GM19455 (cell line): ENCODE measurements at regions not wholly inside any gene's neighbourhood (a gene's known extent, or its start where the extent isn't known, plus 50 kb on each side); places are given as distances from the start of the nearest gene placed in this dataset.
A peak's percentile ranks its signal among the peaks of the same experiment; 100 is the strongest.
"Not testable (repeated sequence)": the region's sequence is repeated elsewhere in the genome, so short reads cannot be mapped to it uniquely, and the experiment has no call there.

ENCODE experiments used
- ATAC-seq: cut with Tn5 transposase; IDR thresholded peaks from one replicate; pipeline ENCODE4 v1.9.1; 2021; ENCODE audit not compliant: unreplicated experiment

GRCh38 chr10:63077800-63078199, 55.3 kb upstream of the NRBF2 start:
- ATAC-seq: no peak

GRCh38 chr10:63072951-63073350, 60.2 kb upstream of the NRBF2 start:
- ATAC-seq: no peak

DNA sequence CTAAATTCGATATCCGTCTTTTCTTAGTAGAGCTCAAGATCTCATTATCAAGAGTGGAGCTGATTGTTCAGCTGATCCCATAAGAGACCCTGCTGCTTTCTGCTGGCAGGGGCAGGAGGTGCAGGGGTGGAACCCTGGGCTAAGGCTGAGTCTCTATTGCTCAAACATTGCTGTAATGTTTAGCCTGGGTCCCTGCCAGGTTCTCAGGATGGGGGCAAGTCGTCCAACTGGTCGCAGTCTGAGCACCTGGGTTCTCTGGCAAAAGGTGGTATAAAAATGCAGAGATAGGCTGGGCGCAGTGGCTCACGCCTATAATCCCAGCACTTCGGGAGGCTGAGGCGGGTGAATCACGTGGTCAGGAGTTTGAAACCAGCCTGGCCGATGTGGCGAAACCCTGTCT, 62.0 kb upstream of the NRBF2 start:
- no peak for ATAC-seq

DNA sequence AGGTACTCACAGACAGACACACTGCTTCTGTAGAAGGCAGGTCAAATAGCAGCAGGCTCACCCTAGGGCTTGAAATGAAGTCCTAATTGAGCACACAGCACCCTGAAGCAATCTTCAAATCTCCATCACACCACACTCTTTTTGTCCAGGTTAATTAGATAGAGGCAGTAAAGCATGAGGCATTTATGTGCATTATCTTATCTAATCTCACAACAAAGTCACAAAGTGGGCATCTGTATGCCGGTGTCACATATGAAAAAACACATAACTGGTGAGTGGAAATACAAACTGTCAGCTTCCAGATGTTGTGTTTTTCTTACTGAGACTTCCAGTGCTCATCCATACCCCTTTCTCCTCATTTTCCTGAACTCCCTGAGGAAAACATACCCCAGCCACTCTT, 63.8 kb upstream of the NRBF2 start:
- no peak for ATAC-seq

- ATAC-seq: peak; percentile 77
Observed at GRCh38 chr10:63068246-63068645, 64.9 kb upstream of the NRBF2 start.

- no peak for ATAC-seq
Observed at GRCh38 chr10:63066606-63067005, 66.5 kb upstream of the NRBF2 start.

DNA sequence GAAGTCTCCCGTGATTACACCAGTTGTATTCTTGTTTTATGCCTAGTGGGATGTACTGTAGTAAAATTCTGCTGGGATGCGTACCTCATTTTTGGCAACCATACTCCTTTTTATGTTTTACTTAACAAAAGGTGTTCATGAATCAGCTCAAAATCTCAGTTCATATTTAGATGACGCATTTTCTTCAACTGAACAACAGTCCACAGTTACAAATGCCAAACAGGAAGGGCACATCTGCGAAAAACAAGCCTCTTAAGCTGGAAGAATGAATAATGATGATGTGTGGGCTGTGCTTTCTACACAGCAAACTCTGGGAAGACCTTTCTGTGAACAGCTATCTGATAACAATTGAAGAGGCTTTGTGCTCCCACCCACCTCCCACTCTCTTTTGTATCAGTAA, 68.4 kb upstream of the NRBF2 start:
- no peak for ATAC-seq

GRCh38 chr10:63058236-63058635, 74.9 kb upstream of the NRBF2 start:
- no peak for ATAC-seq

DNA sequence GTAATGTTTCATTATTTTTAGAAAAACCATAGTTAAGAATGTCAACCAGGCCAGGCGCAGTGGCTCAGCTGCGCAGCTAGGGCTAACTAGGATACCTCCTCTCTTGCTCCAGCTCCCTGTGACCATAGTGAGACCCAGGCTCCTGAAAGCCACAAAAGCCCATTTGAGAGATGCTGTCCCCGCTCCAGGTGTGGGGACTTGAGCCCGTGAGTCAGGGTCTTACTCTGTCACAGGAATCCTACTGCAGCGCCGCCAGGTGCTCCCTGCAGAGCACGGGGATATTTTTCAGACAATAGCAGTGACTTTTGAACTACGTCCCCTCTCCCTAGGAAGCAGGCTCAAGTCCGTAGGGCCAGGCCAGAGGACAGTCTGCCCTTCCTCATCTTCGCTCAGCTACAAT, 75.6 kb upstream of the NRBF2 start:
- no peak for ATAC-seq

GRCh38 chr10:63055705-63056104, 77.4 kb upstream of the NRBF2 start:
- ATAC-seq: no peak

DNA sequence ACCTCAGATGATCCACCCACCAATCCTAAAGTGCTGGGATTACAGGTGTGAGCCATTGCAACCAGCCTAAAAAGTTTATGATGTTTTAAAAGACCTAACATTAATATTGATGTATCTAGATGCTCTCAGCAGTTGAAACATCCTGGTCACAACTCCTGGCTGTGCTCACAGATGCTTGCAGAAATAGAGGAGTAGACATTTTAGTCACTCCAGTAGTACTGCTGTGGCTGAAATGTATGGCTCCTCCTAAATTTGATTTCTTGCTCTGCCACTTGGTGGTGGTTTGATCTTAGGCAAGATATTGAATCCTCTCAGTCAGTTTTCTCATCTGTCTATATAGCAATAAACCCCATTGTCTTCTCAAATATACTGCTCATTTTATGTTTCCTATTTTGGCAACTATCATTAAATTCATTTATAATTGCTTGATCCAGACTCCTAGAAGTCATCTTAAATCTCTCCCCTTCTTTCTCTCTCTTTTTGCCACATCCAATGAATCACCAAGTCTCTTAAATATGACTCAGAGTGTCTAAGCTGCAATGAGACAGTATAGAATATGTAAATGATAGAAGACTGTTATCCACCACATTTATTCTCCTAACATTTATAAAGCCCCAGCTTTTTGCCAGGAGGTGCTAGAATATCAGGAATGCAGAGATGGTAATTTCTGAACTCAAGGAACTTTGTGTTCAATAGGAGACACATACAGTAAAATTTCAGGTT, 78.1 kb upstream of the NRBF2 start:
- no peak for ATAC-seq

DNA sequence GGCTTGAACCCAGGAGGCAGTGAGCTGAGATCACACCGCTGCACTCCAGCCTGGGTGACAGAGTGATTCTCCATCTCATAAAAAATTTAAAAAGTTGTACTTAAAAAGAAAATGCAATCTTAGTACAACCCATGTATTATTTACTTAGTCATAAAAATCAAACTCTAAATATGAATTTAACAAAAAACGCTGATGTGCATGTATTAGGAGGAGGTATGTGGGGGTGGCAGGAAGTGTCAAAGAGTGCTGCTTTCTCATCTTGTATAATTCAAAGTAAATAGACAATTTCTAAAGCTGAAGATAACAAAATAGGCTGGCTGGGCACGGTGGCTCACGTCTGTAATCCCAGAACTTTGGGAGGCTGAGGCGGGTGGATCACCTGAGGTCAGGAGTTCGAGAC, 81.0 kb upstream of the NRBF2 start:
- no peak for ATAC-seq

DNA sequence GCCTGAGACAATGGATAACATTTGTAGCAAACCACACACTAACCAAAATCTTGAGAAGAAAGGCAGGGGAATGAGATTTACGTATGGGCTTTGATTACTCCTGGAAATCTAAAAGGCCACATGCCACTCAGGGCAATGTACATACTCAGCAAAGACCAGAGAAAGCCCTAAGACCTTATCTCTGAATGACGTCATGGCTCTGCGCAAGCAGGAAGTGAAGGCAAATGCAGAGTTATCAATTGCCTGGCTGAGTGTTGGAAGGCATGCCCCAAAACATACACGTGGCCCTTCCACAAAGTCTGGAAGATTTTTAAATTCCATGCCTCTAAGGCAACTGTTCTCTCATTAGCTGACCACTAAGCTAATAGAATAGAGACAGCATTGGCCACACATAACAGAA, 90.9 kb upstream of the NRBF2 start:
- no peak for ATAC-seq

DNA sequence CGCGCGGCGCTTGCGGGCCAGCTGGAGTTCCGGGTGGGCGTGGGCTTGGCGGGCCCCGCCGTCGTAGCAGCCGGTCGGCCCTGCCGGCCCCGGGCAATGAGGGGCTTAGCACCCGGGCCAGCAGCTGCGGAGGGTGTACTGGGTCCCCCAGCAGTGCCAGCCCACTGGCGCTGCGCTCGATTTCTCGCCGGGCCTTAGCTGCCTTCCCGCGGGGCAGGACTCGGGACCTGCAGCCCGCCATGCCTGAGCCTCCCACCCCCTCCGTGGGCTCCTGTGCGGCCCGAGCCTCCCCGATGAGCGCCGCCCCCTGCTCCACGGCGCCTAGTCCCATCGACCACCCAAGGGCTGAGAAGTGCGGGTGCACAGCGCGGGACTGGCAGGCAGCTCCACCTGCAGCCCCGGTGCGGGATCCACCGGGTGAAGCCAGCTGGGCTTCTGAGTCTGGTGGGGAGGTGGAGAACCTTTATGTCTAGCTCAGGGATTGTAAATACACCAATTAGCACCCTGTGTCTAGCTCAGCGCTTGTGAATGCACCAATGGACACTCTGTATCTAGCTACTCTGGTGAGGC, 99.4 kb upstream of the NRBF2 start:
- ATAC-seq: not testable (repeated sequence)

GRCh38 chr10:63030536-63030935, 102.6 kb upstream of the NRBF2 start:
- no peak for ATAC-seq

GRCh38 chr10:63027531-63027930, 105.6 kb upstream of the NRBF2 start:
- ATAC-seq: no peak

- ATAC-seq: no peak
Observed at GRCh38 chr10:63021225-63021624, 111.9 kb upstream of the NRBF2 start.

DNA sequence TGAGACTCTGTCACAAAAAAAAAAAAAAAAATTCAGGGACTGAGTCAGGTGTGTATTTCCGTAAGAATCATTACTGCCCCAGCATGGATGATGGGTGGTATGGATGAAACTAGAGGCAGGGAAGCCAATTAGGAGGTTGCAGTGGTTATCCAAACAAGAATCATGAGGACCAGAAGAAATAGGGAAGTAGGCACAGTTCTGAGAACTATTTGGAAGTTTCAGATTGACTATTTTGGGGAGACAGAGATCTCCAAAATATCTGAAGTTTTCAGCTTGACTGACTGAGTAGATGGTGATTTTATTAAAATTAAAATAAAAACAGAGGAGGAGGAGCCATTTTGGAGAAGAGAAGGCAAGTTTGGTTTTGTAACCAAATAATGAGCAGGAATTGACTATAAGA, 119.4 kb upstream of the NRBF2 start:
- ATAC-seq: no peak

- no peak for ATAC-seq
Observed at GRCh38 chr10:63012623-63013022, 120.5 kb upstream of the NRBF2 start.

DNA sequence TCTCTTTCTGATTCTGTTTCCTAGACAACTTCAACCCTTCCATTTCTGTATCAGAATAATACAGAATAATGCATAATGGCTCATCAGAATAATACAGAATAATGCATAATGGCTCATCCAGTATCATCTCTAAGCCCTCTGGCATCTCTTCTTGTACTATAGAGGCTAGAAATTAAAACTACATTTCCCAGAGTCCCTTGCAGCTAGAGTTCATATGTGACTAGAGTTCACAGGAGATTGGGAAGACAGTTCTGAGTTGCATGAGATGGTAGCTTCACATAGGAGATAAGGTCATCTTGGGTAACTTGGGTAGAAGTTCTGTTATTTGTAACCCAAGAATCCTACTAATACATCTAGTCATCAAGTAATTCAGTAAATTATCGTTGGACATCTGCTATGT, 122.9 kb upstream of the NRBF2 start:
- ATAC-seq: no peak

DNA sequence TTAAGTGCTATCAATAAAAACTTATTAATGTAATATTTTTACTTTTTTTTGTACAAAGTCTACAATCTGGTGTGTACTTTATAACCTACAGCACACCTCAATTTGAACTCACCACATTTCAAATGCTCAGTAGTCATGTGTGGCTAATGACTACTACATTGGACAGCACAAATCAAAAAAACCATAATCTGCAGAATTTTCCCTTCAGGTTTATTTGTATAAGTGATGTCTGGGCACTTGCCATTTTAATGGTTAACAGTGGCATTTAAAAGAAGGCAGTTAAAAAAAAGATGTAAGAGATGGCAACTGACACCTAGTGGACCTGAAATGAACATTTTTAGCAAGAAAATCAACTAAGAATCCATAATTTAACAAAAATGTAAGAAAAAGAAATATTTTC, 124.6 kb upstream of the NRBF2 start:
- ATAC-seq: no peak

DNA sequence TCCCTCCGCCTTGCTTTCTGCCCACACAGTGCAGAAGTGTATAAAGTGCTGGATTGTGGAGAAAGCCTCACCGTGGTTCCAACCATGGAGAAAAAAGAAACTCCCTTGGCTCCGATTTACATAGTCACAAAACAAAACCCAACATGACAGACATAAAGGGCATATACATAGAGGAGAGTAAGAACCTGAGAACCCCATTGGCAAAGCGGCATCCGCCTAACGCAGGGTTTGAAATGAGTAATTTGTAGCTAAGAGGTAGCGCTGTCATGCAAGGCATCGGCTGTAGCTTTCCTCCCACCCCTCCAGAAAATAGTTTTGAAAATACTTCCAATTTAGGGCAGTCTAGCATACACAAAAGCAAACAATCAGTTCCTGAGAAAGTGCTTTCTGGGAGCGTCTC, 126.0 kb upstream of the NRBF2 start:
- ATAC-seq: no peak

DNA sequence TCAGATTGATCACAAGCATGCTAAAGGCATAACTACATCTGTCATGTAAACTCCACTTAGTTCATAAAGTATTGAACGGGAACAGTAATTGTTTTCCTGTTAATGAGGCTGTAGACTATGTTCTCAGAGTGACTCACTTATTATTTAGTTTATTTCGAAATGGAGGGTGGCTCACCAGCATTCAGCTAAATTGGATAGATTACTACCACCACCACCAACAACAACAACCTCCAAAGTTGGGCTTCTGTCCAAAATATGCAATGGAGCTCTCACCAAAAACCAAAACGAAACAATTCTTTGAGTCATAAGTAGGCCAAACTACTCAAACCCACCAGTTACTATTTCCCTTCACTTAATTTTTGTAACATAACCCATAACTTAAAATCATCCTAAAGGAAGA, 127.9 kb upstream of the NRBF2 start:
- ATAC-seq: no peak
